ENCODE measurements at regions not wholly inside any gene's neighbourhood (a gene's known extent, or its start where the extent isn't known, plus 50 kb on each side); places are given as distances from the start of the nearest gene placed in this dataset.

- Histone ChIP-seq H3K4me1 (ENCODE audit: insufficient read depth) (no peaks in the 10 kb centered on the region), H3K36me3 (ENCODE audit: insufficient read depth) (no peaks in the 10 kb centered on the region), H3K27ac (ENCODE audit: low read depth) (no peak overlapping the region), H3K4me3 (ENCODE audit: low read depth, low read length) (no peak overlapping the region)
- WGBS: 93% methylated on average over 4 of the region's 4 CpGs
- DNase-seq (ENCODE audit: extremely low spot score): no peak
Measured at GRCh38 chr1:22321917-22322316, 129.7 kb upstream of the ZBTB40 start.

- H3K27ac ChIP-seq (ENCODE audit: low read depth): no peak overlapping the region
- DNase-seq (ENCODE audit: extremely low spot score): no peak
- 91% methylated on average over 17 of the region's 17 CpGs for WGBS
- no peaks in the 10 kb centered on the region for H3K36me3 ChIP-seq (ENCODE audit: insufficient read depth)
- H3K4me3 ChIP-seq (ENCODE audit: low read depth, low read length): no peak overlapping the region
- no peaks in the 10 kb centered on the region for H3K4me1 ChIP-seq (ENCODE audit: insufficient read depth)
Measured at GRCh38 chr1:22323141-22323845, 128.4 kb upstream of the ZBTB40 start.

- DNase-seq (ENCODE audit: extremely low spot score): no peak
- WGBS: 88% methylated on average over 11 of the region's 11 CpGs
- Histone ChIP-seq H3K27ac (ENCODE audit: low read depth) (no peak overlapping the region), H3K4me3 (ENCODE audit: low read depth, low read length) (no peak overlapping the region), H3K36me3 (ENCODE audit: insufficient read depth) (no peaks in the 10 kb centered on the region), H3K4me1 (ENCODE audit: insufficient read depth) (no peaks in the 10 kb centered on the region)
Measured at GRCh38 chr1:22323846-22324504, 127.7 kb upstream of the ZBTB40 start.

GRCh38 chr1:22325531-22326371 is 125.9 kb upstream of the ZBTB40 start:
- H3K36me3 ChIP-seq (ENCODE audit: insufficient read depth): no peaks in the 10 kb centered on the region
- 97% methylated on average over 10 of the region's 10 CpGs for WGBS
- H3K27ac ChIP-seq (ENCODE audit: low read depth): no peak overlapping the region
- H3K4me3 ChIP-seq (ENCODE audit: low read depth, low read length): no peak overlapping the region
- DNase-seq (ENCODE audit: extremely low spot score): no peak
- H3K4me1 ChIP-seq (ENCODE audit: insufficient read depth): no peaks in the 10 kb centered on the region

GRCh38 chr1:22326372-22326915 is 125.2 kb upstream of the ZBTB40 start:
- Histone ChIP-seq H3K27ac (ENCODE audit: low read depth) (no peak overlapping the region), H3K36me3 (ENCODE audit: insufficient read depth) (no peaks in the 10 kb centered on the region), H3K4me1 (ENCODE audit: insufficient read depth) (no peaks in the 10 kb centered on the region), H3K4me3 (ENCODE audit: low read depth, low read length) (no peak overlapping the region)
- no peak for DNase-seq (ENCODE audit: extremely low spot score)
- 81% methylated on average over 8 of the region's 8 CpGs for WGBS

GRCh38 chr1:22326931-22327330 is 124.7 kb upstream of the ZBTB40 start:
- no peaks in the 10 kb centered on the region for H3K4me1 ChIP-seq (ENCODE audit: insufficient read depth)
- H3K36me3 ChIP-seq (ENCODE audit: insufficient read depth): no peaks in the 10 kb centered on the region
- no peak overlapping the region for H3K27ac ChIP-seq (ENCODE audit: low read depth)
- 90% methylated on average over 6 of the region's 6 CpGs for WGBS
- no peak for DNase-seq (ENCODE audit: extremely low spot score)
- no peak overlapping the region for H3K4me3 ChIP-seq (ENCODE audit: low read depth, low read length)

GRCh38 chr1:22327411-22327810 is 124.2 kb upstream of the ZBTB40 start:
- no peak overlapping the region for H3K4me3 ChIP-seq (ENCODE audit: low read depth, low read length)
- no peaks in the 10 kb centered on the region for H3K4me1 ChIP-seq (ENCODE audit: insufficient read depth)
- WGBS: 94% methylated on average over 8 of the region's 8 CpGs
- H3K27ac ChIP-seq (ENCODE audit: low read depth): no peak overlapping the region
- no peak for DNase-seq (ENCODE audit: extremely low spot score)
- H3K36me3 ChIP-seq (ENCODE audit: insufficient read depth): no peaks in the 10 kb centered on the region

- Histone ChIP-seq H3K4me1 (ENCODE audit: insufficient read depth) (no peaks in the 10 kb centered on the region), H3K36me3 (ENCODE audit: insufficient read depth) (no peaks in the 10 kb centered on the region), H3K27ac (ENCODE audit: low read depth) (no peak overlapping the region), H3K4me3 (ENCODE audit: low read depth, low read length) (no peak overlapping the region)
- DNase-seq (ENCODE audit: extremely low spot score): no peak
- WGBS: 51% methylated on average over 17 of the region's 17 CpGs
Measured at GRCh38 chr1:22328331-22329147, 123.1 kb upstream of the ZBTB40 start.

GRCh38 chr1:22329148-22329515 is 122.5 kb upstream of the ZBTB40 start:
- H3K4me3 ChIP-seq (ENCODE audit: low read depth, low read length): no peak overlapping the region
- 81% methylated on average over 9 of the region's 9 CpGs for WGBS
- no peaks in the 10 kb centered on the region for H3K4me1 ChIP-seq (ENCODE audit: insufficient read depth)
- no peaks in the 10 kb centered on the region for H3K36me3 ChIP-seq (ENCODE audit: insufficient read depth)
- DNase-seq (ENCODE audit: extremely low spot score): no peak
- H3K27ac ChIP-seq (ENCODE audit: low read depth): no peak overlapping the region

GRCh38 chr1:22330092-22330759 is 121.4 kb upstream of the ZBTB40 start:
- WGBS: 83% methylated on average over 13 of the region's 13 CpGs
- Histone ChIP-seq H3K36me3 (ENCODE audit: insufficient read depth) (no peaks in the 10 kb centered on the region), H3K27ac (ENCODE audit: low read depth) (no peak overlapping the region), H3K4me1 (ENCODE audit: insufficient read depth) (no peaks in the 10 kb centered on the region), H3K4me3 (ENCODE audit: low read depth, low read length) (no peak overlapping the region)
- no peak for DNase-seq (ENCODE audit: extremely low spot score)

- WGBS: 75% methylated on average over 1 of the region's 1 CpG
- H3K36me3 ChIP-seq (ENCODE audit: insufficient read depth): no peaks in the 10 kb centered on the region
- no peak for DNase-seq (ENCODE audit: extremely low spot score)
- H3K27ac ChIP-seq (ENCODE audit: low read depth): no peak overlapping the region
- no peak overlapping the region for H3K4me3 ChIP-seq (ENCODE audit: low read depth, low read length)
- H3K4me1 ChIP-seq (ENCODE audit: insufficient read depth): no peaks in the 10 kb centered on the region
Measured at GRCh38 chr1:22330760-22331119, 120.9 kb upstream of the ZBTB40 start.

GRCh38 chr1:22331618-22332423 is 119.8 kb upstream of the ZBTB40 start:
- Histone ChIP-seq H3K36me3 (ENCODE audit: insufficient read depth) (no peaks in the 10 kb centered on the region), H3K4me1 (ENCODE audit: insufficient read depth) (no peaks in the 10 kb centered on the region), H3K4me3 (ENCODE audit: low read depth, low read length) (no peak overlapping the region), H3K27ac (ENCODE audit: low read depth) (no peak overlapping the region)
- 49% methylated on average over 17 of the region's 17 CpGs for WGBS
- DNase-seq (ENCODE audit: extremely low spot score): no peak
